ENCODE measurements at regions not wholly inside any gene's neighbourhood (a gene's known extent, or its start where the extent isn't known, plus 50 kb on each side); places are given as distances from the start of the nearest gene placed in this dataset.

GRCh38 chr2:240300261-240300821 lies 135.1 kb upstream of the GPC1 start:
- DNase-seq: no peak

DNA sequence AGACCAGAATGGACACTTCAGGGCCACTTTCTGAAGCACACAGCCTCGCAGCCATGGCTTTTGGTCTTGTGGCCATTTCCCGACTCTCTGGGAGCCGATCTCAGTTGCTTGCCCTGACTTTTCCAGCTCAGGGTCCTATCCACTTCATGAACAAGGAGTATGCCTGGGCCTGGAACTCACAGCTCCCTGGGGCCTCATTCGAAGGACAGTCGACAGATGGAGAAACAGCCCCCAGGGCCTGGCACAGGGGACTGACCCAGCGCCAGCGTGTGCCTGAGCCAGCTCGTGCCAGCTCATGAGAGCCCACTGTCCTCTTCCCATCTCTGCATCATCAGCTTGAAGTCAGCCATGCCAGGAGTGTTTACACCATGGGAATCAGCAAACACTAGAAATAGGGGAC lies 134.6 kb upstream of the GPC1 start:
- no peak for DNase-seq

GRCh38 chr2:240301256-240301795 lies 134.1 kb upstream of the GPC1 start:
- no peak for DNase-seq

GRCh38 chr2:240302041-240302440 lies 133.4 kb upstream of the GPC1 start:
- no peak for DNase-seq

DNA sequence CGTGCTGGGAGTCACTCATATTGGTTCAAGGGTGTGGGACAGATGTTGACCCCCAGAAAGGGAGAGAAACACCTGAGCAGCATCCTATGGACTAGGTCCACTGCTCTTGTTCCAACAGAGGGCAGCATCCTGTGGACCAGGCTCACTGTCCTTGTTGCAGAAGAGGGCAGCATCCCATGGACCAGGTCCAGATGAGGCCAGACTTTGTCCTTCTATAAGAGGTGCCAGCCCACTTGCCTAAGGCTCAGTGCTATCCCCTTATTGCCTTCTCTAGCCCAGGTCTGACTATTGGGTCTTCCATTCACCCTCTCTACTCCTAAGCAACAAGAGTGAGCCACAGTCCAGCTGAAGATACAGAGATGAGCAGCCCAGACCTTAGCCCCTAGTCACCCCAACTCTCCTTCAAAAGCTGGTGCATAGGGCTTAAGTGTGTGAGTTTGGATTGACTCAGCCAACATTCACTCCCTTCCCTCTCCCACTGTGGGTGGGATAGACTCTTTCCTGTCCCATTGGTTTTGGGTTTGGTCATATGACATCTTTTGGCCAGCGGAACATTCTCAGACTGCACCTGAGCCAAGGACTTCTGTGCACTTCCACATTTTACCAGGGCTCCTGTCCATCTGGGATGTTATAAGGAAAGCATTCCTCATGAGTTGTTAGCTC lies 132.4 kb upstream of the GPC1 start:
- peak; percentile 0 for DNase-seq

GRCh38 chr2:240303896-240304745 lies 131.3 kb upstream of the GPC1 start:
- DNase-seq: peak; percentile 1

- DNase-seq: peak; percentile 0
Observed at GRCh38 chr2:240304746-240305161, 130.7 kb upstream of the GPC1 start.

- DNase-seq: peak; percentile 6
Observed at GRCh38 chr2:240305369-240305962, 130.0 kb upstream of the GPC1 start.

DNA sequence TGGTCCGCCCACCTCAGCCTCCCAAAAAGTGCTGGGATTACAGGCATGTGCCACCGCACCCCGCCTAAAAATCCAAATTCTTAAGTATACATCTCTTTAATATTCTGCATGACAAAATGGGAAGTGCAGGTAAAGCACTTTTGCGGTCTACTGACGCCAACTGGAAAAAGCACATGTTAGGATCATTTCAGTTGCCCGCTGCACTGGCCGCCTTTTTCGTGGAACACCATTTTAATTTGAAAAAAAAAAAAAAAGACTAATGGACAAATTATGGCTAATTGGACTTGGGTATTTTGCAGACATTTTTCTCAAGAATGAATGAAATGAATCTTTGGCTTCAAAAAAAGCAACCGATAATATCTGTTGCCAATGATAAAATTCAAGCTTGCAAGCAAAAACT lies 129.3 kb upstream of the GPC1 start:
- peak; percentile 1 for DNase-seq

- no peak for DNase-seq
Observed at GRCh38 chr2:240308111-240308651, 127.3 kb upstream of the GPC1 start.

GRCh38 chr2:240309214-240309613 lies 126.2 kb upstream of the GPC1 start:
- peak; percentile 1 for DNase-seq

DNA sequence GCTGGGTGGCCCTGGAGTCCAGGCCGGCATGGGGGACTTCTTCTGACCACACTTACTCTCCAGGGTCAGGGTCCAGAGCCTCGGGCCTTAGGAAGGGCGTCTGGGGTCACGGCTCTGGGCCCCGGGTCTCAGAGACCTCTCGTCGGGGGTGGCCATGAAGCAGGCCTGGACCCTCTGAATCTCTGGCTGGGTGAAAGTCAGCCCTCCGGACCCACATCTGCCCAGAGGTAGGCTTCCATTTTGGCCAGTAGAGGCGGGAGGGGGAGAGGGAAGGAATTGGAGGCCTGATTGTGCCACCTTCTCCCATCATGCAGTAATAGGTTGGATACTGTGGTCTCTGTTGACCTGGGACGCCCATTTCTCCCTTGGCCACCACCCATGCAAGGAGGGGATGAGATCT lies 125.3 kb upstream of the GPC1 start:
- DNase-seq: no peak

- DNase-seq: no peak
Observed at GRCh38 chr2:240310645-240311044, 124.8 kb upstream of the GPC1 start.

DNA sequence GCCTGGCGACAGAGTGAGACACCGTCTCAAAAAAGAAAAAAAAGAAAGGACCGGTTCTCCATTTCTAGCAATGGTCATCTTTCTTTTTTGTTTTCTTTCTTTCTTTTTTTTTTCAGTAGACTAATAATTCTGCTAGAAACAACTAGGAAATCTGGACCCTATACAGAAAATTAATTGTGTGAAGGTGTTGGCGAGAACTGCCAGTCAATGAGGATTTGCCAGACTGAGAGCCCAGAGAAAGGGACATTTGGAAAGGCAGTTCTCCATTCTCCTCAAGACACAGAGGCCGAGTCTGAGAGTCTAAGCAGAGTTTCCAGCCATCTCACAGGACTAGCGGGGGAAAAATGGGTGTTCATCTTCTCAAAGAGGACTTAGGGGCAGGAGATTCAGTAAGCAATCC lies 123.6 kb upstream of the GPC1 start:
- DNase-seq: no peak

- DNase-seq: no peak
Observed at GRCh38 chr2:240319221-240319854, 116.1 kb upstream of the GPC1 start.

- DNase-seq: no peak
Observed at GRCh38 chr2:240319855-240320203, 115.6 kb upstream of the GPC1 start.

DNA sequence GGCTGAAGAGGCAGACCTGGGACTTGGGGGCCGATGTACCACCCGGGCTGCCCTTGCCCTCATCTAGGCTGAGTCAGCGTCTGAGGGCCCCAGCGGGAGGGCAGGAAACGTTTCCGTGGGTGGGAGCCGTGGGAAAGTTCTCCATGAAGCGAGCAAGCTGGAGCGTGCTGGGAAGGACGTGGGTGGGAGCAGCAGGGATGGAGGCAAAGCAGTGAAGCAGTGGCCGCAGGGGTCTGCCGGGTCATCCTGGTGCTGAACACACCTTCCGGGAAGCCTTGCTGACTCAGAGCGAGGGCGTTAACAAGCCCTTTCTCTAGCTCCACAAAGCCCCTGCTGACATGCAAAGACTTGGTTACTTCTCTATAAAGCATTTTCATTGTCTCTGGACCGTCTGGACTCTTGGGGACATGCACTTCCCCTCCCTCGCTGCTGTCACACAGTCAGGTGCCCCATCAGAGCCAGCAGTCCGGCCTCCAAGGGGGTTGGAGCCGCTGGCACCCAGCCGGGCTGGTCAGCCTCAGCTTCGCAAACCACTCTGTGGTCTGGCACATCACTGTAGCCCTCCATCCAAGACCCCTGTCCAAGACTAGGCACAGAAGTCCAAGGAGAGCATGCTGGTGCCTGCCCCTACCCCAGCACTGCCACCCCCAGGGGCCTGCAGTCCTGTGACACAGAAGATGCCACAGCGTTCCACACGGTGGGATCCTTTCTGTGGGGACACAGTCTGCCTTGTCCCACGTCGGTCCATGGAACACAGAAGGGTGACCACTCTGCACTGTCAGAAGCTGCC lies 115.1 kb upstream of the GPC1 start:
- peak; percentile 38 for DNase-seq

GRCh38 chr2:240322231-240322955 lies 113.1 kb upstream of the GPC1 start:
- no peak for DNase-seq

- DNase-seq: no peak
Observed at GRCh38 chr2:240322991-240323390, 112.5 kb upstream of the GPC1 start.

DNA sequence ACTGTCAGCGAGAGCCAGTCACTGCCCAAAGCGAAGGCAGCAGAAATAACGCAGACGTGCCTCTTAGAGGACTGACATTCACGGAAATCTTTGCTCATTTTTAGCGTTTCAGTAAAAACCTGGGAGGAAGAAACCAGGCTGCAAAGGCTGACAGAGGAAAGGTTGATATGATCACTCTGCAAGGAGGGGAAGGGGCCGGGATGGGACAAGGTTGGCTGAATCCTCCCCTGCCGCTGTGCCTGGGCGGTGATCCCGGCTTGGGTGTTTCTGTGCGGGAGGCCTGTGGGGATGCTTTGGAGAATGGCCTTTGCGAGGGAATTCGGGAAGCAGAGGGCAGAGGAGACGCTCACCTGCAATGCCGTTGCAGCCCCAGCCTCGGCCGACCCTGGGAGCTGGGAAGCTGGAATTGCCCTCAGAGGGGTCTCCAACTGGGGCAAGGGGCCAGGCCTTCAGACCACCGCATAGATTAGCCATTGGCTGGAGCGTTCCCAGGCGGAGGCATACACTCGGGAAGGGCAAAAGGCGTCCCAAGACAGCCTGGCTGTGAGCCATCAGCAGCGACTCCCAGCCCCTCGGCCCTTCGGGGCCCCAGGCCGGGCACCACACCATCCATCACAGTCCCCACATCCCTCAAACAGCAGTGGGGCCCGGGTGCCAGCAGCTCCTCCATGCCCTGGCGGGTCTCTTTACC lies 111.7 kb upstream of the GPC1 start:
- no peak for DNase-seq
